ENCODE measurements at regions not wholly inside any gene's neighbourhood (a gene's known extent, or its start where the extent isn't known, plus 50 kb on each side); places are given as distances from the start of the nearest gene placed in this dataset.
A peak's percentile ranks its signal among the peaks of the same experiment; 100 is the strongest.

- H3K36me3 ChIP-seq (ENCODE audit: control insufficient read depth, insufficient read depth, low read length), result no peaks in the 10 kb centered on the region
- peaks cover 0 to 4% (median 0%) of the 10 kb centered on the region in 7 donors for H3K9me3 Mint-ChIP-seq
- DNase-seq (no peak), ATAC-seq (ENCODE audit: low read depth in 2 of 2) (no peak)
- H3K27me3 Mint-ChIP-seq, result peaks cover 9% of the 10 kb centered on the region
- H3K27ac Mint-ChIP-seq, result no peak overlapping the region
- no peaks in the 10 kb centered on the region for H3K4me1 ChIP-seq (ENCODE audit: control insufficient read depth, insufficient read depth, low read length, poor library complexity, severe bottlenecking)
- H3K4me1 Mint-ChIP-seq, result no peaks in the 10 kb centered on the region
- no peak overlapping the region for H3K4me3 Mint-ChIP-seq
- no peaks in the 10 kb centered on the region for H3K27me3 ChIP-seq (ENCODE audit: control insufficient read depth, insufficient read depth, low read length)
- H3K9me3 ChIP-seq (ENCODE audit: control insufficient read depth in 2 of 2, low read length in 2 of 2), result no peaks in the 10 kb centered on the region
- no peak overlapping the region for H3K4me3 ChIP-seq (ENCODE audit: low read depth, low read length)
- peaks cover under 1% of the 10 kb centered on the region for H3K36me3 Mint-ChIP-seq
- no peak overlapping the region for H3K27ac ChIP-seq (ENCODE audit: insufficient read depth, low read length, poor library complexity, severe bottlenecking)
Observed at GRCh38 chr12:91395628-91396135, 213.1 kb upstream of the DCN start.

DNA sequence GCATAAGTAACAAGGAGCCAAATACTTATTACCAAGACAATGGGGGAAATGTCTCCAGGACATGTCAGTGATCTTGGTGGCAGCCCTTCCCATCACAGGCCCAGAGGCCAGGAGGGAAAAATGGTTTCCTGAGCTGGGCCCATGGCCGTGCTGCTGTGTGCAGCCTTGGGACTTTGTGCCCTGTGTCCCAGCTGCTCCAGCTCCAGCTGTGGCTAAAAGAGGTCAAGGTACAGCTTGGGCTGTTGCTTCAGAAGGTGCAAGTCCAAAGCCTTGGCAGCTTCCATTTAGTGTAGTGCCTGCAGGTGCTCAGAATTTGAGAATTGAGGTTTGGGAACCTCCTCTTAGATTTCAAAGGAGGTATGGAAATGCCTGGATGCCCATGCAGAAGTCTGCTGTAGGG is 212.3 kb upstream of the DCN start:
- Mint-ChIP-seq H3K36me3 (peaks cover 3% of the 10 kb centered on the region), H3K27me3 (peaks cover 9% of the 10 kb centered on the region)
- no peak for DNase-seq

DNA sequence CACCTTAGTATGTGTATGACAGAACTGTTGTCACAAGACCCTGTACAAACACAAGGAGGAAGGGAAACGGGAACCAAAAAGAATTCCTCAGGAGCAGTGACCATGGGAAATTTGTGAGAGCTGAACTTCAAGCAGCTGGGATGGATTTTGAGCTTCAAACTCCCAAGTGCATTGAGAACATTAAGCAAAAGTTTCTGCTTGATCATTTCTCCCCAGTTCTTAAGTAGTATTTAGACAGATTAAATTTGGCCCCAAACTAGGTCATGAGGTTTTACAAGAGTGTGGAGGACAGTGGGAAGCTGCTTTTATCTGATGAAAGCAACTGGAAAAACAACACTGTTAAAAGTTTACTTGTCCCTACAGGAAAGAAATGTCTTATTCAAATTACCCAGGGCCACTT is 206.0 kb upstream of the DCN start:
- H3K9me3 ChIP-seq (ENCODE audit: control insufficient read depth in 2 of 2, low read length in 2 of 2), result no peaks in the 10 kb centered on the region
- no peaks in the 10 kb centered on the region for H3K36me3 ChIP-seq (ENCODE audit: control insufficient read depth, insufficient read depth, low read length)
- no peak overlapping the region for H3K27ac ChIP-seq (ENCODE audit: insufficient read depth, low read length, poor library complexity, severe bottlenecking)
- H3K27me3 Mint-ChIP-seq, result peaks cover 11% of the 10 kb centered on the region
- no peaks in the 10 kb centered on the region for H3K9me3 Mint-ChIP-seq
- no peaks in the 10 kb centered on the region for H3K4me1 ChIP-seq (ENCODE audit: control insufficient read depth, insufficient read depth, low read length, poor library complexity, severe bottlenecking)
- no peak overlapping the region for H3K4me3 ChIP-seq (ENCODE audit: low read depth, low read length)
- DNase-seq (no peak), ATAC-seq (ENCODE audit: low read depth in 2 of 2) (no peak)
- H3K27ac Mint-ChIP-seq, result no peak overlapping the region
- no peaks in the 10 kb centered on the region for H3K4me1 Mint-ChIP-seq
- H3K27me3 ChIP-seq (ENCODE audit: control insufficient read depth, insufficient read depth, low read length), result no peaks in the 10 kb centered on the region
- H3K4me3 Mint-ChIP-seq, result no peak overlapping the region
- H3K36me3 Mint-ChIP-seq, result peaks cover 3% of the 10 kb centered on the region

More for the DNA sequence above, 212.3 kb upstream of the DCN start:
- peaks cover 0 to 4% (median 0%) of the 10 kb centered on the region in 7 donors for H3K9me3 Mint-ChIP-seq
- Histone ChIP-seq H3K9me3 (ENCODE audit: control insufficient read depth in 2 of 2, low read length in 2 of 2) (no peaks in the 10 kb centered on the region), H3K4me3 (ENCODE audit: low read depth, low read length) (no peak overlapping the region), H3K4me1 (ENCODE audit: control insufficient read depth, insufficient read depth, low read length, poor library complexity, severe bottlenecking) (no peaks in the 10 kb centered on the region), H3K27ac (ENCODE audit: insufficient read depth, low read length, poor library complexity, severe bottlenecking) (no peak overlapping the region), H3K27me3 (ENCODE audit: control insufficient read depth, insufficient read depth, low read length) (no peaks in the 10 kb centered on the region), H3K36me3 (ENCODE audit: control insufficient read depth, insufficient read depth, low read length) (no peaks in the 10 kb centered on the region)
- no peak for ATAC-seq (ENCODE audit: low read depth in 2 of 2)
- no peak overlapping the region for H3K4me3 Mint-ChIP-seq
- no peaks in the 10 kb centered on the region for H3K4me1 Mint-ChIP-seq
- no peak overlapping the region for H3K27ac Mint-ChIP-seq

DNA sequence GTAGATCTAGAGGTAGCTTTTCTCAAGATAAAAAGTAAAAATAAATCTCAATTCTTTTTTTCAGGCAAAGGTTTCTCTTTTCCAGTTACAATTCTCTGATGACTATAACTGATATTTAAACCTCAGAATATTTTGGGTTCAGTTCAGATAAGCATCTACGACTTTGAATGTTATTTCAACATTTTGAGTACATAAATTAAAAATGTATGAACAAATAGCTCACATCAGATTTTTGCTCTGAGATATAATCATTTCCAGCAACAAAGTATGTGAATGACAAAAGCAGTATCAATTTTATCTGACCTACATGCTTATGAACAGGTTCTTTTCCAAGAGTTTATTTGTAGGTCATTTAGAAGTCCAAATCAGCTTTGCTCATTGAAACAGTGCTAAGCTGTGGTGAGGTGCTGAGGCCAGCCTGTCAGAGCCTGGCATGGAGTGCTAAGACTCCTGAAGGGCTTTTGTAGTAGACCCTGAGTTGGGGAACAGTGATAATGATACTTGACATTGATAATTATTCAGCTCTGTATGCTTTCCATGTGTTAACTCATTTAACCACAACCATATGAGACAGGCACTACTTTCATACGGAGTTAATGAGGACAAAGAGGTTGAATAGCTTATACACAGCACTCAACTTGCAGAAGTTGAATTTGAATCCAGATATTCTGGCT is 205.0 kb upstream of the DCN start:
- Mint-ChIP-seq H3K9me3 (no peaks in the 10 kb centered on the region), H3K27ac (no peak overlapping the region), H3K36me3 (peaks cover 3% of the 10 kb centered on the region), H3K4me3 (no peak overlapping the region), H3K4me1 (no peaks in the 10 kb centered on the region), H3K27me3 (peaks cover 11% of the 10 kb centered on the region)
- no peaks in the 10 kb centered on the region for H3K27me3 ChIP-seq (ENCODE audit: control insufficient read depth, insufficient read depth, low read length)
- DNase-seq, result no peak
- H3K9me3 ChIP-seq (ENCODE audit: control insufficient read depth in 2 of 2, low read length in 2 of 2), result no peaks in the 10 kb centered on the region
- H3K36me3 ChIP-seq (ENCODE audit: control insufficient read depth, insufficient read depth, low read length), result no peaks in the 10 kb centered on the region
- H3K4me1 ChIP-seq (ENCODE audit: control insufficient read depth, insufficient read depth, low read length, poor library complexity, severe bottlenecking), result no peaks in the 10 kb centered on the region
- ATAC-seq (ENCODE audit: low read depth in 2 of 2), result no peak
- H3K4me3 ChIP-seq (ENCODE audit: low read depth, low read length), result no peak overlapping the region
- H3K27ac ChIP-seq (ENCODE audit: insufficient read depth, low read length, poor library complexity, severe bottlenecking), result no peak overlapping the region

DNA sequence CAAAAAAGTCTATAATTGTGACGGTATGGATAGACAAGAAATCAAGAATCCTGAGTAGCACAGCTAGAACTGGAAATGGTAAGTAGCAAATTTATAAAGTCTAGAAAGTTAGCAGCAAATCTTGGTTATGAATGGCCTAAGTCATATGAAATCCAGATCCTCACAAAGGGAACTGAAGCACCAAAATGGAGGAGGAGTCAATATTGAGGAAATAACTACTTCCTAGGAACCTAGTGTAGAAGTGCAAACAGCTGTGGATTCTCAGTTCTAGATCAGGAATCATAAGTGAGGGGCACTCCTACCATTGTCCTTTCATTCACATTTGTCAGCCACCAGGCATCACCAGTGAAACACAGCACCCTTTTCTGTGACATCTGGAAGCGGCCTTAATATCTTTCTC is 202.2 kb upstream of the DCN start:
- H3K4me3 Mint-ChIP-seq, result no peak overlapping the region
- no peak overlapping the region for H3K27ac Mint-ChIP-seq
- no peaks in the 10 kb centered on the region for H3K9me3 Mint-ChIP-seq
- Histone ChIP-seq H3K4me1 (ENCODE audit: control insufficient read depth, insufficient read depth, low read length, poor library complexity, severe bottlenecking) (peaks cover 3% of the 10 kb centered on the region), H3K4me3 (ENCODE audit: low read depth, low read length) (no peak overlapping the region), H3K36me3 (ENCODE audit: control insufficient read depth, insufficient read depth, low read length) (no peaks in the 10 kb centered on the region), H3K27me3 (ENCODE audit: control insufficient read depth, insufficient read depth, low read length) (peaks cover 5% of the 10 kb centered on the region), H3K9me3 (ENCODE audit: control insufficient read depth in 2 of 2, low read length in 2 of 2) (no peaks in the 10 kb centered on the region), H3K27ac (ENCODE audit: insufficient read depth, low read length, poor library complexity, severe bottlenecking) (no peak overlapping the region)
- ATAC-seq (ENCODE audit: low read depth in 2 of 2), result no peak
- peaks cover 0 to 7% (median 5%) of the 10 kb centered on the region in 4 donors for H3K4me1 Mint-ChIP-seq
- no peak for DNase-seq
- peaks cover 7% of the 10 kb centered on the region for H3K27me3 Mint-ChIP-seq
- no peaks in the 10 kb centered on the region for H3K36me3 Mint-ChIP-seq

DNA sequence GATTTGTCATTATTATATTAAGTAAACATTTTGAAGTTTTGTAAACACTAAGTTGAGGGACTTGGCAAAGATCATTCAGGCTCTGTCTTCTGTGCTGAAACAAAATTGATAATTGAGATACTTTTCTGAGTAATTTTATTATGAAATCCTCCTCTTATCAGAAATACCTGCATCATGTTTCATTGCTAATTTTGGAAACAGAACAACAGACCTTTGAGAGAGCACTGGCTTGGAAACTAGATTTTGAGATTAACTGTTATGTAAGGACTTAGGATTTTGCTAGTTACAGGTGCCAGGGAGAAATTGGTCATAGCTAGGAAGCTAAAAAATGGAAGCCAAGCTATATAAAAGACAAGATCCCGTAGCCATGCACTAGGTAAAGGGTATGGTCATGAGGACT is 201.7 kb upstream of the DCN start:
- H3K36me3 ChIP-seq (ENCODE audit: control insufficient read depth, insufficient read depth, low read length), result no peaks in the 10 kb centered on the region

GRCh38 chr12:91383099-91383498 is 200.5 kb upstream of the DCN start:
- Mint-ChIP-seq H3K4me1 (peaks cover 0 to 7% (median 5%) of the 10 kb centered on the region in 4 donors), H3K4me3 (no peak overlapping the region), H3K36me3 (no peaks in the 10 kb centered on the region), H3K27me3 (peaks cover 14% of the 10 kb centered on the region), H3K9me3 (no peaks in the 10 kb centered on the region), H3K27ac (peak overlapping the region in 1 of 3 donors; percentile 65)
- peaks cover 3% of the 10 kb centered on the region for H3K4me1 ChIP-seq (ENCODE audit: control insufficient read depth, insufficient read depth, low read length, poor library complexity, severe bottlenecking)
- DNase-seq (no peak), ATAC-seq (ENCODE audit: low read depth in 2 of 2) (no peak)
- H3K4me3 ChIP-seq (ENCODE audit: low read depth, low read length), result no peak overlapping the region
- H3K27ac ChIP-seq (ENCODE audit: insufficient read depth, low read length, poor library complexity, severe bottlenecking), result no peak overlapping the region
- no peaks in the 10 kb centered on the region for H3K9me3 ChIP-seq (ENCODE audit: control insufficient read depth in 2 of 2, low read length in 2 of 2)
- no peaks in the 10 kb centered on the region for H3K36me3 ChIP-seq (ENCODE audit: control insufficient read depth, insufficient read depth, low read length)
- peaks cover 5% of the 10 kb centered on the region for H3K27me3 ChIP-seq (ENCODE audit: control insufficient read depth, insufficient read depth, low read length)

More for the DNA sequence above, 201.7 kb upstream of the DCN start:
- peaks cover 9% of the 10 kb centered on the region for H3K27me3 Mint-ChIP-seq
- ATAC-seq (ENCODE audit: low read depth in 2 of 2), result no peak
- no peak overlapping the region for H3K4me3 Mint-ChIP-seq
- no peak overlapping the region for H3K27ac Mint-ChIP-seq
- no peaks in the 10 kb centered on the region for H3K9me3 ChIP-seq (ENCODE audit: control insufficient read depth in 2 of 2, low read length in 2 of 2)
- H3K4me3 ChIP-seq (ENCODE audit: low read depth, low read length), result no peak overlapping the region
- peaks cover 3% of the 10 kb centered on the region for H3K4me1 ChIP-seq (ENCODE audit: control insufficient read depth, insufficient read depth, low read length, poor library complexity, severe bottlenecking)
- no peak overlapping the region for H3K27ac ChIP-seq (ENCODE audit: insufficient read depth, low read length, poor library complexity, severe bottlenecking)
- no peaks in the 10 kb centered on the region for H3K36me3 Mint-ChIP-seq
- peaks cover 0 to 7% (median 5%) of the 10 kb centered on the region in 4 donors for H3K4me1 Mint-ChIP-seq
- peaks cover 5% of the 10 kb centered on the region for H3K27me3 ChIP-seq (ENCODE audit: control insufficient read depth, insufficient read depth, low read length)
- no peak for DNase-seq
- no peaks in the 10 kb centered on the region for H3K9me3 Mint-ChIP-seq

DNA sequence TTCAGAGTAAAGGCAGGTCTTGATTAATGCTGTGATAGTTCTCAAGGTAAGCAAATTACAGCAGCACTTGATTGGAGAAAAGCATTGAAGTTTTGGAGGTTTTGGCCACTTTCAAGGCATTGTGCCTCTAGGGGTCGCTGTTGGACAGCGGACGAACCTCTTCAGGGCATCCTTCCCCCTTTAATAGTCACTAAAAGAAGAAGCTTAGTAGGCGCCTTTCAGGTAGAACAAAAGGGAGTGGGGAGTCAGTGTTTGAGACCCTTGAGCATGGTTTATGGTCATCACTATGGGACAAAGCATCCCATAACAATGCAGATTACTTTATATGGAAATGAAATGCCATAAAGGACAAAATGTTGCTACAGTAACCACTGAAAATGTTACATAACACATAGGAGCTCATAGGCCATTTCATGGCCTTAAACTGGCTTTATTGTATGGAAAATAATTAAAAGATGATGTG is 199.5 kb upstream of the DCN start:
- ATAC-seq (ENCODE audit: low read depth in 2 of 2) (peak; percentile 82), DNase-seq (peak; percentile 67 to 87 (median 79))
- Histone ChIP-seq H3K4me1 (ENCODE audit: control insufficient read depth, insufficient read depth, low read length, poor library complexity, severe bottlenecking) (peaks cover 3% of the 10 kb centered on the region), H3K36me3 (ENCODE audit: control insufficient read depth, insufficient read depth, low read length) (no peaks in the 10 kb centered on the region), H3K9me3 (ENCODE audit: control insufficient read depth in 2 of 2, low read length in 2 of 2) (no peaks in the 10 kb centered on the region), H3K27me3 (ENCODE audit: control insufficient read depth, insufficient read depth, low read length) (peaks cover 5% of the 10 kb centered on the region), H3K27ac (ENCODE audit: insufficient read depth, low read length, poor library complexity, severe bottlenecking) (no peak overlapping the region), H3K4me3 (ENCODE audit: low read depth, low read length) (peak overlapping the region; percentile 60)
- Mint-ChIP-seq H3K36me3 (no peaks in the 10 kb centered on the region), H3K27ac (peak overlapping the region in 1 of 3 donors; percentile 73), H3K4me3 (peak overlapping the region; percentile 5 to 68 (median 34)), H3K9me3 (no peaks in the 10 kb centered on the region), H3K4me1 (peaks cover 0 to 7% (median 5%) of the 10 kb centered on the region in 4 donors), H3K27me3 (peaks cover 11% of the 10 kb centered on the region)
